GM12878 (cell line): ENCODE measurements at regions not wholly inside any gene's neighbourhood (a gene's known extent, or its start where the extent isn't known, plus 50 kb on each side); places are given as distances from the start of the nearest gene placed in this dataset.

ENCODE experiments used
- CREB1 ChIP-seq: IDR thresholded peaks from 2 replicates; pipeline ENCODE4 v1.6.1; 2012; ENCODE audit warnings: low read depth, mild to moderate bottlenecking, inconsistent platforms
- EZH2 ChIP-seq: IDR thresholded peaks from 2 replicates; pipeline ENCODE4 v1.6.1; 2012; ENCODE audit warnings: low read depth, mild to moderate bottlenecking, control low read depth, inconsistent platforms, low read length, borderline replicate concordance; ENCODE audit not compliant: control insufficient read depth
- KDM1A ChIP-seq: fragments of 200-600 bp; sonication (generic); IDR thresholded peaks from 2 replicates; pipeline ENCODE4 v1.6.1; 2016; ENCODE audit warnings: borderline replicate concordance
- TCF3 ChIP-seq: IDR thresholded peaks from 2 replicates; pipeline ENCODE4 v1.6.1; 2012; ENCODE audit warnings: low read depth, mild to moderate bottlenecking, low read length, borderline replicate concordance; ENCODE audit not compliant: insufficient read depth
- ZNF24 ChIP-seq: fragments of 450-650 bp; IDR thresholded peaks from 2 replicates; pipeline ENCODE4 v1.6.1; 2017; ENCODE audit warnings: antibody characterized with exemption, mild to moderate bottlenecking
- ZNF384 ChIP-seq: IDR thresholded peaks from 2 replicates; pipeline ENCODE4 v1.6.1; 2012; ENCODE audit warnings: low read depth, mild to moderate bottlenecking, low read length, improper control_type of control experiment, borderline replicate concordance
- TF ChIP-seq, protein P1 (sequence below), 3 experiments: IDR thresholded peaks in 2 of 3; conservative IDR thresholded peaks in 1 of 3; 2 replicates each; pipeline ENCODE4 v1.5.1; 2011; ENCODE audit warnings: low read depth in 3 of 3, low read length in 3 of 3, mild to moderate bottlenecking in 3 of 3, control low read depth in 2 of 3, moderate library complexity in 2 of 3, inconsistent platforms in 1 of 3, mixed read lengths in 1 of 3; ENCODE audit not compliant: control insufficient read depth in 2 of 3, insufficient read depth in 1 of 3; ENCODE audit errors: extremely low read depth in 1 of 3

GRCh38 chr2:66073172-66073571 lies 361.8 kb upstream of the MEIS1 start:
- no peak for TF ChIP-seq EZH2
- no peak for TF ChIP-seq ZNF384
- TF ChIP-seq, protein P1, sequence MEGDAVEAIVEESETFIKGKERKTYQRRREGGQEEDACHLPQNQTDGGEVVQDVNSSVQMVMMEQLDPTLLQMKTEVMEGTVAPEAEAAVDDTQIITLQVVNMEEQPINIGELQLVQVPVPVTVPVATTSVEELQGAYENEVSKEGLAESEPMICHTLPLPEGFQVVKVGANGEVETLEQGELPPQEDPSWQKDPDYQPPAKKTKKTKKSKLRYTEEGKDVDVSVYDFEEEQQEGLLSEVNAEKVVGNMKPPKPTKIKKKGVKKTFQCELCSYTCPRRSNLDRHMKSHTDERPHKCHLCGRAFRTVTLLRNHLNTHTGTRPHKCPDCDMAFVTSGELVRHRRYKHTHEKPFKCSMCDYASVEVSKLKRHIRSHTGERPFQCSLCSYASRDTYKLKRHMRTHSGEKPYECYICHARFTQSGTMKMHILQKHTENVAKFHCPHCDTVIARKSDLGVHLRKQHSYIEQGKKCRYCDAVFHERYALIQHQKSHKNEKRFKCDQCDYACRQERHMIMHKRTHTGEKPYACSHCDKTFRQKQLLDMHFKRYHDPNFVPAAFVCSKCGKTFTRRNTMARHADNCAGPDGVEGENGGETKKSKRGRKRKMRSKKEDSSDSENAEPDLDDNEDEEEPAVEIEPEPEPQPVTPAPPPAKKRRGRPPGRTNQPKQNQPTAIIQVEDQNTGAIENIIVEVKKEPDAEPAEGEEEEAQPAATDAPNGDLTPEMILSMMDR (IDR thresholded peaks at IDR 0.05 in 2 of 3, conservative IDR thresholded peaks at IDR 0.05 in 1 of 3; ENCODE audit: control insufficient read depth in 2 of 3, extremely low read depth in 1 of 3, insufficient read depth in 1 of 3, low read depth in 3 of 3, low read length in 3 of 3): no peak
- TF ChIP-seq ZNF24: no peak
- TF ChIP-seq TCF3: no peak
- TF ChIP-seq CREB1: no peak
- TF ChIP-seq KDM1A: no peak
